Choroid plexus epithelial cell (primary cell): ENCODE measurements at regions not wholly inside any gene's neighbourhood (a gene's known extent, or its start where the extent isn't known, plus 50 kb on each side); places are given as distances from the start of the nearest gene placed in this dataset.
"Not testable (repeated sequence)": the region's sequence is repeated elsewhere in the genome, so short reads cannot be mapped to it uniquely, and the experiment has no call there.

ENCODE experiments used
- DNase-seq: peaks from one replicate; pipeline ENCODE4 v3.0.0-alpha.2; 2010; ENCODE audit warnings: low read depth
- H3K4me3 ChIP-seq: 2 replicates; pipeline ENCODE4 v1.5.1; 2011; ENCODE audit warnings: low read depth, mild to moderate bottlenecking, control low read depth, low read length, moderate library complexity
- TF ChIP-seq, protein P1 (sequence below): conservative IDR thresholded peaks from 2 replicates; pipeline ENCODE4 v1.5.1; 2011; ENCODE audit warnings: low read depth, mild to moderate bottlenecking, control low read depth, inconsistent platforms, low read length, moderate library complexity

DNA sequence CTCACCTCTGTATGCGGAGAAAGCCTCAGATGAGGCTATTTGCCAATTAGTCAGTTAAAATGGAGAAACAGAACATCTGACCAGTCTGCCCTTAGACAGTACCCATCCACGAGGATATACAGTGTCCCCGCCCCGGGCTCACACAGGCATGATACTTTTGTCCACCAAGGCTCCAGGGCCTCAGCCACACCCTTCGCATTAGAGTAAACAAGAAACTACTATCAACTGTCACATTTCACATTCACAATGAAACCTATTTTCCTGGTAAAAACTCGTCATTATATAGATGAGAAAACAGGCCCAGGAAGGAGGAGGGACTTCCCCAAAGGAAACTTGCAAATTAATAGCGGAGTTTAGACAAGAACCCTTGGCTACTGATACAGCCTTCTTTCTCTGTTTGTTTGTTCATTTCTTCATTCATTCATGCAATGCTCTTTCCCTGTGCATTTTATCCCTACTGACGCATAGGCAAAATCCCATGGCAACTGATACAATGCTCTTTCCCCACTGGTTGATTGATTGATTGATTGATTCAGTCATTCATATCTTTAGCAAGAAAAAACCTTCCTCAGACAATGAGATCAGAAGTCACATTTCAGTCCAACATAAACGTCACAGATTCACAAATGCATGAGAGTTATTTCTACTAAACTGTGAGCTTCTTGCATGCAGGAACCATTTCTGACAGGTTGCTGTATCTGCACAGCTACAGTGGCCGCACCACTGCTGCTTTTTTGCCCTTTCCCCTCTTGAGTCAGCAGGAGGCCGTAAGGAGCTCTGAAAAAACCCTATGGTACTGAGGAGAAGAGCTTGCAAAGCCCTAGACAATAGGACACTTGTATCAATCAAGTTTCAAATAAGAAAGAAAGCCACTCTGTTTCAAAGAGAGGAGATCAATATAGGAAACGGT lies 777.1 kb downstream of the RNF144A start:
- TF ChIP-seq, protein P1, sequence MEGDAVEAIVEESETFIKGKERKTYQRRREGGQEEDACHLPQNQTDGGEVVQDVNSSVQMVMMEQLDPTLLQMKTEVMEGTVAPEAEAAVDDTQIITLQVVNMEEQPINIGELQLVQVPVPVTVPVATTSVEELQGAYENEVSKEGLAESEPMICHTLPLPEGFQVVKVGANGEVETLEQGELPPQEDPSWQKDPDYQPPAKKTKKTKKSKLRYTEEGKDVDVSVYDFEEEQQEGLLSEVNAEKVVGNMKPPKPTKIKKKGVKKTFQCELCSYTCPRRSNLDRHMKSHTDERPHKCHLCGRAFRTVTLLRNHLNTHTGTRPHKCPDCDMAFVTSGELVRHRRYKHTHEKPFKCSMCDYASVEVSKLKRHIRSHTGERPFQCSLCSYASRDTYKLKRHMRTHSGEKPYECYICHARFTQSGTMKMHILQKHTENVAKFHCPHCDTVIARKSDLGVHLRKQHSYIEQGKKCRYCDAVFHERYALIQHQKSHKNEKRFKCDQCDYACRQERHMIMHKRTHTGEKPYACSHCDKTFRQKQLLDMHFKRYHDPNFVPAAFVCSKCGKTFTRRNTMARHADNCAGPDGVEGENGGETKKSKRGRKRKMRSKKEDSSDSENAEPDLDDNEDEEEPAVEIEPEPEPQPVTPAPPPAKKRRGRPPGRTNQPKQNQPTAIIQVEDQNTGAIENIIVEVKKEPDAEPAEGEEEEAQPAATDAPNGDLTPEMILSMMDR: no peak

DNA sequence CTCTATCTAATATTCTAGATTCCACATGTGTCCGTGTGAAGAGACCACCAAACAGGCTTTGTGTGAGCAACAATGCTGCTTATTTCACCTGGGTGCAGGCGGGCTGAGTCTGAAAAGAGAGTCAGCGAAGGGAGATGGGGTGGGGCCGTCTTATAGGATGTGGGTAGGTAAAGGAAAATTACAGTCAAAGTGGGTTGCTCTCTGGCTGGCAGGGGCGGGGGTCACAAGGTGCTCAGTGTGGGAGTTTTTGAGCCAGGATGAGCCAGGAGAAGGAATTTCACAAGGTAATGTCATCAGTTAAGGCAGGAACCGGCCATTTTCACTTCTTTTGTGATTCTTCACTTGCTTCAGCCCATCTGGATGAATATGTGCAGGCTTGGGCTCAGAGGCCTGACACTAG lies 779.3 kb downstream of the RNF144A start:
- not testable (repeated sequence) for H3K4me3 ChIP-seq, DNase-seq

More for the DNA sequence above, 777.1 kb downstream of the RNF144A start:
- DNase-seq: no peak
- no peak overlapping the region for H3K4me3 ChIP-seq

DNA sequence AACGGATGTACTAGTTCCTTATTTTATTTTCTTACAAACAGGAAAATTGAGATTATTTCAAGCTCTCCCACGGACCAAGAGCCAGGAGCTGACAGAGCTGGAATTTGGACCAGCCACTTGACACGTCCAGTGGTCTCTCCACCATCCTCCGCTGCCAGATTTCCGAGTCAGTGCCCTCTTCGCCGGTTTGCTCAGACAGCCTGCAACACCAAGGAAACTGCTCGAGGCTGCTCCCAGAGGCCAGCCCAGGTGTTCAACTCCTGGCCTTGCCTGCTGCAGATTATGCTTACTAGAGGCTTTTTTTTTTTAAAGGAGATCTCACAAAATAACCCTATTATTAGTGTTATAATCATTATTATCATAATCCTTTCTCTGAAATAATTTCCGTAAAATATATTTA lies 779.8 kb downstream of the RNF144A start:
- DNase-seq: no peak
- TF ChIP-seq, protein P1: no peak
- no peak overlapping the region for H3K4me3 ChIP-seq

DNA sequence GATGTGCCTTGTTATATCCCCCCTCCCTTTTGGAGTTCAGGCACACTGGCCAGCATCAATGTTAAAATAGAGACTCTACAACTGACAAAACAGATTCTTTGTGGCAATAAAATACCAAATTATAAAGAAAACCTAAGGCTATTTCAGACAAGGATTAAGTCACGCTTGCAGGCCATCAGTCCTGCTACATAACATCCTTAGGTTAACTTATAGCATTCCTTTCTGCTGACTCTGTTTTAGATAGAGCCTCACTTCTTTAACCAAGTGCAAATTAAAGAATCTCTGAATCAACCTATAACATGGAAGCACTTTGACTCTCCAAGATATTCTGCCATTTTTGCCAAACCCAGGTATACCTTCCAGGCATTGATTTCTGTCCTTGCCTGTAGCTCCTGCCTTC lies 784.6 kb downstream of the RNF144A start:
- TF ChIP-seq, protein P1: no peak
- no peak overlapping the region for H3K4me3 ChIP-seq
- no peak for DNase-seq

DNA sequence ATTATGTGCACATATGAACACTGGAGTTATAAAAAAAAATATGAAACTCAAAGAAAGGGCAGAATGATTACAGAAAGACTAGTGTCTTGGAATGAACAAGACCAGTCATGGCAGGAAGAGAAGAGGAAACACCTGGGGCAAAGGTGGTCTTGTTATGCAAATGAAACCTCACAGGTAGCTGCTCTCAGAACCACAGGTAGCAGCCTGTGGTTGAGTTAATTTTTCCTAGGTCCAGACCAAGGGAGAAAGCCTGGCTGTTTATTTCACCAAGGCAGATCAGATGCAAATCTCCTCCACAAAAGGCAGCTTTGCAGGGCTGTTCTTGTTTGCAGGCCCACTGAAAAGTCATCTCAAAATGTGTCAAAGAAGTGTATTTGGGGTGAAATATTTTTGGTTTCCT lies 785.8 kb downstream of the RNF144A start:
- DNase-seq: no peak
- TF ChIP-seq, protein P1: no peak
- H3K4me3 ChIP-seq: no peak overlapping the region

DNA sequence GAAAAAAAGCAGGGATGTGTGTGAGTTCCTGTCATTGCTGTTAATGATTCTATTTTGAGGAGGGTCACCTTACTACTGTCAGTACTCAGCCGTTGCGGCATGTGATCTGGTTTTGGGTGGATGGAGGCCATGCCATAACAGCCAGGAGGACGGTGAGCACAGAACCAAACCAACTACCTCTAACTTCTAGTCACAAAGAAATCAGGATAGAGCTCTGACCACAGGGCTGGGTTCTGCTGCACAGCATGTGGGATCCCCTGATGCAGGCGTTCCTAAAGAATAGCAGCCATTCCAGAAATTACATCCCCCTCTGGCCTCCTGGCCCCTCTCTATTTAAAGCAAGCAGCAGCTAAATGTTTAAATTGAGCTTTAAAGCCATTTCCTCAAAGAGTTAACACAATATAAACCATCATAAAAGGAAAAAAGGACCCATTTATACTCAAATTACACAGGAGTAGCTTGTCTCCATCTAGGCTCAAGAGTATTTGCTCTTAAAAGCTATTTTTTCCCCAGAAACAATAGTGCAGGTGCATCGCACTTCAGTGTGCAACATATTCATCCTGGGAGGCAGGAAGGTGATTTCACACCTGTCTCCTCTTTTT lies 786.4 kb downstream of the RNF144A start:
- TF ChIP-seq, protein P1: no peak
- DNase-seq: no peak
- H3K4me3 ChIP-seq: no peak overlapping the region

DNA sequence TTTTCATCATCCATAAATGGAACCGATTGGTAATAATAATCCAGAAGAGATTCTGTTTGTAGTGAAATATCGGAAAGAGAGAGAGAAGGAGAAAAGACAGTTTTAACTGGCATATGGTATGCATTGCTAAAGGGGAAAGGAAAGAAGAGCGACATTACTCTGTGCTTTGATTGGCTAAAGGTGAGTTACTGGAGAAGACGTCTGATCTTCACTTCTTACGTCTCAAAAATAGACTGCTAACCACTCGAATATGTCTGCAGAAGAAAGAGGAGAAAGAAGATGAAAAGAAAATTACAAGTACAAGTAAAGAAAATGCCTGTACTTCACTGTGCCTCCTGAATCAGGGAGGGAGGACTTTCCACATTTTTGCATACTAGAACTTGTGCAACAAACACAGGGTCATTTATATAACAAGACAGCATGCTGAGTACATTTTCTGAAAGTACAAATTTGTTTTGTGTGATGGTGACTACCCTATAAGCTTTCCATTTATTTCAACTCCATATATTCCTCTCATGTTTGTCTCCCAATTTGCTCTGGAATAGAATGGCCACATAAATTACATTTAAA lies 787.2 kb downstream of the RNF144A start:
- H3K4me3 ChIP-seq: no peak overlapping the region
- TF ChIP-seq, protein P1: no peak
- DNase-seq: no peak
